ENCODE measurements at regions not wholly inside any gene's neighbourhood (a gene's known extent, or its start where the extent isn't known, plus 50 kb on each side); places are given as distances from the start of the nearest gene placed in this dataset.

DNA sequence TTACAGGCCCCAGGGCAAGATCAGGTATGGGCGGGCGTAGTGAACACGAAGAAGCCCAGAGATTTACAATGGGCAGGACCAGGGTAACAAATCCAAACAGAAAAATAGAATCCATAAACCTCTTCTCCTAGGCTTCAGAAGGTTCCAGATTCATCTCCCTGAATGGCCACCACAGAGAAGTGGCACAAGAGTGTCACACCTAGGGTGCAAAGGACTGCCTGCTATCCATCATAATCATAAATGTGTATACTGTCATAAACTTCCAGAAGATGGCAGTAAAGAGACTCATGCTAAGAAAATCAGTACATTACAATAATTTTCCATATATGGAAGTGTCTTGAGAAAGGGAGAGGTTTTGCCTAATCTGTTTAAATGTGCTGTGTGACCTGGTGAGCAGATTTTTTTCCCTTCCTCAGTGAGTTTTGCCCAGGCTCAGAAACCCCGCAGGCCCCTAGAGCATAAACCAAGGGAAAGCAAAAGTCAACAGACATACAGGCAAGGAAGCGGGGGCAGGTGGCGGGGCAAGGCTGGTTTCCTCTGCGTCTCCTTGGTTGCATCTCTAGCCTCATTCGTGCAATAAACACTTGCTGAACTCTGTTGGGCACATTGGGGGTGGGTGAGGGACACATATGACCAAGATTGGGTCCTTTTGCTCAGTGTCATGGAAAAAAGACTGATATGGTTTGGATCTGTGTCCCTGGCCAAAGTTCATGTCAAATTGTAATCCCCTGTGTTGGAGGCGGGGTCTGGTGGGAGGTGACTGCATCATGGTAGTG lies 92.0 kb upstream of the CDH5 start:
- H3K4me3 ChIP-seq (ENCODE audit: low read length): no peak overlapping the region

DNA sequence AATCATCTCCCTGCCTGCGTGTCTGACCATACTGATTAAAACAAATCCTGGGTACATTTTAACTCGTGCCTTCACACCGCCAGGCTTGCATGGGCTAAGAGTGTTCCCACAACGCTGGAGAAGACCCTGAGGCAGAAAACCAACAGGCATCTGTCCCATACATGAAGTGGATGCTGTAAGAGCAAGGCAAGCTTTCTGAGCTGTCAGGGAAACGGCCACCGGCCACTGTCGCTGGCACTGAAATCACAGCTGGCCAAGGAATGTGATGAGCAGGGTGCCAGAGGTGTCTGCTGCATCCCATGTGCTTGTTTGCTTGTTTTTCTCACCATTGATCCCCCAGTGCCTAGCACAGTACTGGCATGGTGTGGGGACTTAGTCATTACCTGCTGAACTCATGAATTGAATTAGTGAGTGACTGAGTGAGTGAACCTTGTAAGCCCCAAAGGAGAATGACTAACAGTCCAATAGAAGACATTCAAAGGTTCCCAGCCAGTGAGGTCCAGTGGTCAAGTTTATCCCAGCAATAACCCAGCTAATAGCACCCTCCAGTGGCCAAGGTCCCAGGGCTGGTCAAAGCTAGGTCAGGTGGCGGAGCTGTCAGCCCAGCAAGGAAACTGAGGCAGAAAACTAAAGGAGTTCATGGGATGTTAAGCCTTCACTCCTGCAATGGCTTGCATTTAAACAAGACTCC lies 92.7 kb upstream of the CDH5 start:
- H3K27ac ChIP-seq (ENCODE audit: low read length): no peak overlapping the region
- peaks cover 9% of the 10 kb centered on the region for H3K27me3 ChIP-seq (ENCODE audit: control insufficient read depth, insufficient read depth, low read length)
- peak; percentile 21 for DNase-seq
- peaks cover 10% of the 10 kb centered on the region for H3K9me3 ChIP-seq (replicated peaks; ENCODE audit: control insufficient read depth, low read depth, low read length)
- 84% methylated on average over 7 of the region's 8 CpGs for WGBS (ENCODE audit: insufficient coverage)
- no peaks in the 10 kb centered on the region for H3K36me3 ChIP-seq (ENCODE audit: control insufficient read depth, insufficient read depth, low read length)
- peaks cover 12% of the 10 kb centered on the region for H3K4me1 ChIP-seq (ENCODE audit: control insufficient read depth, insufficient read depth, low read length)
- H3K4me3 ChIP-seq (ENCODE audit: low read length): no peak overlapping the region

More for the DNA sequence above, 92.0 kb upstream of the CDH5 start:
- Histone ChIP-seq H3K9me3 (replicated peaks; ENCODE audit: control insufficient read depth, low read depth, low read length) (peaks cover 10% of the 10 kb centered on the region), H3K27me3 (ENCODE audit: control insufficient read depth, insufficient read depth, low read length) (peaks cover 9% of the 10 kb centered on the region), H3K36me3 (ENCODE audit: control insufficient read depth, insufficient read depth, low read length) (no peaks in the 10 kb centered on the region), H3K27ac (ENCODE audit: low read length) (no peak overlapping the region), H3K4me1 (ENCODE audit: control insufficient read depth, insufficient read depth, low read length) (peaks cover 9% of the 10 kb centered on the region)
- WGBS (ENCODE audit: insufficient coverage): 77% methylated on average over 5 of the region's 9 CpGs
- DNase-seq: peak; percentile 65

GRCh38 chr16:66273053-66273452 lies 93.4 kb upstream of the CDH5 start:
- peaks cover 5% of the 10 kb centered on the region for H3K9me3 ChIP-seq (replicated peaks; ENCODE audit: control insufficient read depth, low read depth, low read length)
- no peaks in the 10 kb centered on the region for H3K36me3 ChIP-seq (ENCODE audit: control insufficient read depth, insufficient read depth, low read length)
- H3K27ac ChIP-seq (ENCODE audit: low read length): no peak overlapping the region
- no peak overlapping the region for H3K4me3 ChIP-seq (ENCODE audit: low read length)
- peaks cover 12% of the 10 kb centered on the region for H3K4me1 ChIP-seq (ENCODE audit: control insufficient read depth, insufficient read depth, low read length)
- DNase-seq: no peak
- H3K27me3 ChIP-seq (ENCODE audit: control insufficient read depth, insufficient read depth, low read length): peaks cover 9% of the 10 kb centered on the region
- WGBS (ENCODE audit: insufficient coverage): 65% methylated on average over 4 of the region's 4 CpGs

- peaks cover 9% of the 10 kb centered on the region for H3K27me3 ChIP-seq (ENCODE audit: control insufficient read depth, insufficient read depth, low read length)
- H3K27ac ChIP-seq (ENCODE audit: low read length): no peak overlapping the region
- WGBS (ENCODE audit: insufficient coverage): 81% methylated on average over 3 of the region's 6 CpGs
- H3K4me1 ChIP-seq (ENCODE audit: control insufficient read depth, insufficient read depth, low read length): peaks cover 17% of the 10 kb centered on the region
- no peaks in the 10 kb centered on the region for H3K36me3 ChIP-seq (ENCODE audit: control insufficient read depth, insufficient read depth, low read length)
- H3K9me3 ChIP-seq (replicated peaks; ENCODE audit: control insufficient read depth, low read depth, low read length): peaks cover 3% of the 10 kb centered on the region
- no peak overlapping the region for H3K4me3 ChIP-seq (ENCODE audit: low read length)
- DNase-seq: no peak
Measured at GRCh38 chr16:66272461-66272860, 94.0 kb upstream of the CDH5 start.

GRCh38 chr16:66271074-66272060 lies 95.1 kb upstream of the CDH5 start:
- Histone ChIP-seq H3K27me3 (ENCODE audit: control insufficient read depth, insufficient read depth, low read length) (peaks cover 9% of the 10 kb centered on the region), H3K4me1 (ENCODE audit: control insufficient read depth, insufficient read depth, low read length) (peaks cover 28% of the 10 kb centered on the region), H3K36me3 (ENCODE audit: control insufficient read depth, insufficient read depth, low read length) (no peaks in the 10 kb centered on the region), H3K9me3 (replicated peaks; ENCODE audit: control insufficient read depth, low read depth, low read length) (no peaks in the 10 kb centered on the region), H3K27ac (ENCODE audit: low read length) (no peak overlapping the region), H3K4me3 (ENCODE audit: low read length) (no peak overlapping the region)
- no peak for DNase-seq
- 85% methylated on average over 6 of the region's 14 CpGs for WGBS (ENCODE audit: insufficient coverage)

- WGBS (ENCODE audit: insufficient coverage): 4% methylated on average over 45 of the region's 48 CpGs
- peak overlapping the region; percentile 27 for H3K4me3 ChIP-seq (ENCODE audit: low read length)
- peaks cover 9% of the 10 kb centered on the region for H3K27me3 ChIP-seq (ENCODE audit: control insufficient read depth, insufficient read depth, low read length)
- peaks cover 37% of the 10 kb centered on the region for H3K4me1 ChIP-seq (ENCODE audit: control insufficient read depth, insufficient read depth, low read length)
- H3K27ac ChIP-seq (ENCODE audit: low read length): peak overlapping the region; percentile 67
- peak; percentile 80 for DNase-seq
- H3K36me3 ChIP-seq (ENCODE audit: control insufficient read depth, insufficient read depth, low read length): no peaks in the 10 kb centered on the region
- H3K9me3 ChIP-seq (replicated peaks; ENCODE audit: control insufficient read depth, low read depth, low read length): no peaks in the 10 kb centered on the region
Measured at GRCh38 chr16:66270333-66270927, 96.1 kb upstream of the CDH5 start.

GRCh38 chr16:66269617-66270332 lies 96.7 kb upstream of the CDH5 start:
- 38% methylated on average over 11 of the region's 14 CpGs for WGBS (ENCODE audit: insufficient coverage)
- peak; percentile 82 for DNase-seq
- Histone ChIP-seq H3K4me3 (ENCODE audit: low read length) (peak overlapping the region; percentile 27), H3K27ac (ENCODE audit: low read length) (peak overlapping the region; percentile 67), H3K36me3 (ENCODE audit: control insufficient read depth, insufficient read depth, low read length) (no peaks in the 10 kb centered on the region), H3K9me3 (replicated peaks; ENCODE audit: control insufficient read depth, low read depth, low read length) (no peaks in the 10 kb centered on the region), H3K27me3 (ENCODE audit: control insufficient read depth, insufficient read depth, low read length) (peaks cover 9% of the 10 kb centered on the region), H3K4me1 (ENCODE audit: control insufficient read depth, insufficient read depth, low read length) (peaks cover 44% of the 10 kb centered on the region)

DNA sequence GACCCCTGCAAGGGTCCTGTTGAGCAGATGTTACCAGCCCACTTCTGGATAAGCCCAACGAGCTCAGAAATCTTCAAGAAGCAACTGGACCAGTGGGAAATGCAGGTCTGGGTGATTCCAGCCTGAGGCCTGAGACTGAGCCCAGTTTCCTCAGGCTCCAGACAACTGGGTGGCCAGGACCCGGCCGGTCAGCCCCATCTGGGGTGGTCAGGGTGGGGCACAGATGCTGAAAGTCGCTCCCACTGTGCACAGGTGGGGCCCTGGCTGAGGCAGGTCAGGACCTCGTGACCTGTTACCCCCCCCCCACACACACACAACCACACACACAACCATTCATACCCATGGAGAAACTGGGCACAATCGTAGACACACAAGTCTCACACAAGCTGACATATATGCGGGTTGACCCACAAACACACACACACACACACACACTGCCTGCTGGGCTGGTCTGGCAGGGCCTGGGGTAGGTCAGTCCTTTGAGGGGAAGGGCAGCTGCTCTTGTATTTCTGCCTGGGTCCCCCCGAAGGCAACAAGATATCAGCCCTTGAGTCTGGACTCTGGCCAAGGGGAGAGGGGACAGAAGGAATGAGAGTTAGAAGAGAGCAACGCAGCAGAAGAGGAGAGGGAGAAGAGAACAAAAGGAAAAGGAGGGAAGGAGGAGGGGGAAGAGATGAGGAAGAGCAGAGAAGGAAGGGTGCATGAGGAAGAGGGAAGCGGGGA lies 99.0 kb upstream of the CDH5 start:
- peaks cover 66% of the 10 kb centered on the region for H3K4me1 ChIP-seq (ENCODE audit: control insufficient read depth, insufficient read depth, low read length)
- H3K4me3 ChIP-seq (ENCODE audit: low read length): no peak overlapping the region
- H3K27ac ChIP-seq (ENCODE audit: low read length): peak overlapping the region; percentile 79
- H3K9me3 ChIP-seq (replicated peaks; ENCODE audit: control insufficient read depth, low read depth, low read length): no peaks in the 10 kb centered on the region
- DNase-seq: peak; percentile 63
- peaks cover 9% of the 10 kb centered on the region for H3K27me3 ChIP-seq (ENCODE audit: control insufficient read depth, insufficient read depth, low read length)
- no peaks in the 10 kb centered on the region for H3K36me3 ChIP-seq (ENCODE audit: control insufficient read depth, insufficient read depth, low read length)
- 35% methylated on average over 5 of the region's 10 CpGs for WGBS (ENCODE audit: insufficient coverage)

All from muscle of leg (tissue), 3 donors.